GM18519 (cell line): ENCODE measurements at regions not wholly inside any gene's neighbourhood (a gene's known extent, or its start where the extent isn't known, plus 50 kb on each side); places are given as distances from the start of the nearest gene placed in this dataset.

Experiments
- ATAC-seq: cut with Tn5 transposase; IDR thresholded peaks from one replicate; pipeline ENCODE4 v1.9.1; 2021; ENCODE audit warnings: mild to moderate bottlenecking, moderate library complexity; ENCODE audit not compliant: unreplicated experiment, low FRiP score

DNA sequence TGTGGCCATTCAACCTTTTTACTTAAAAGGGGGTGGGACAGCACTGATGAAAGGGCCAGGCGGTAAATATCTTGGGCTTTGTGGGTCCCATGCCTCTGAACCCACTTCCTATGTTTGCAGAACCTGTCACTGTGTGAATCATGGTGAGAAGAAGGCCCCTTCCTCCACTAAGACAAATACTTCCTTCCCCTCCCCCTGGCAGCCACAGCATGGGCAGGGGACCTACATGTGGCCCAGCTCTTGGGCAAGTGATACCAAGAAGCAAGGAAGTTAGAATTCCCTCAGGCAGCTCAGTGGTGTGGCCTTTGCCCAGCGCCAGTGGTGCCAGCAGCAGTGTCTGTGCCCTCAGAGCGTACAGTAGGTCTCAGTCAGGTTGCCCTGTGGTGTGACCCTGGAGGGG, 168.6 kb downstream of the TRIM33 start:
- ATAC-seq = no peak

DNA sequence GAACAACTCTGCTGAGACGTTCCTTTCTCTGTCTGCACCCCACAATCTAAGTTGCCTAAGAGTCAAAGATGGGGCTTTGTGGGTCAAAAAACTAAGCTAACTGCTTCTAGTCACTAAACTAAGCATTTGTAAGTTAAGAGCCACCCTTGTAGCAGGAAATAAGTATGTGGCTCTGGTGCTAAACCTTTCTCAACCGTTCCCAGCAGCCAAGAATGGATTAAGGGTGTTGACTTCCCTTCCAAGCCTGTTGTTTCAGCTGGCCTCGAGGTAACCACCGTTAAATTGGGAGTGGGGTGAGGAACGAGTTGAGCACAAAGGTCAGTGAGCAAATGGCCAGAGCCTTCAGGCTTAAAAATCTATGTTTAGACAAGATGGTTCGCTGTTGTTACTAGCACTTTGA, 169.1 kb downstream of the TRIM33 start:
- no peak for ATAC-seq

DNA sequence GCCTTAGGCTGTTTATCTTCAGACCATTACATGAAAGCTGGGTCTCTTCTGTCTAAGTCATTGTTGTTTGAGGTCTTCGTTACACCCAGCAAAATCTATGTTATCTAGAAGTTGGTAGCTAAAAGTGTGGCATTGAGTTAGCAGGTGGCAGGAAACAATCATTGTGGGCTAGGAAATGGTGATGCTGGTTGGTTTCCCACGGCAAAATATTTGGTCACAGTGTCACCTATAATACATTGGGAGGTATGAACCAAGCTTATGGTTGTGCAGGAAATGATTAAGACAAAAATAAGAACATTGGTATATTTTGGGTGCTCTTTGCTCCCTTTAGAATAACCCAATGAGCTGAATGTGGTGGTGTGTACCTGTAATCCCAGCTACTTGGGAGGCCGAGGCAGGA, 169.7 kb downstream of the TRIM33 start:
- no peak for ATAC-seq

DNA sequence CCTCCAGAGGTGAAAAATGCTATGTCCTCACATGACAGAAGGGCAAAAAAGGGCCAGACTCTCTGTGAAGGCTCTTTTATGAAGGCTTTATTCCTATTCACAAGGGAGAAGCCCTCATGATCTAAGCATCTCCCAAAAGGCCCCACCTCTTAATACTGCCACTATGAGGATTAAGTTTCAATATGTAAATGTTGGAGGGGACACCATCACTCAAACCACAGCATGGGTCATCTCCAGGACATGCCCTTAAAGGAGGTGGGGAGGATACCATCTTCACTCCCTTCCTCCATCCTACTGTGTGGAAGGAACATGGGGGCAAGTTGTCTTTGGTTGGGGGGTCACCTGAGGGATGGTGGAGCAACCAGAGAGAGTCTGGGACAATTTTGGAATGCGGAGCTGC, 170.1 kb downstream of the TRIM33 start:
- ATAC-seq = no peak

DNA sequence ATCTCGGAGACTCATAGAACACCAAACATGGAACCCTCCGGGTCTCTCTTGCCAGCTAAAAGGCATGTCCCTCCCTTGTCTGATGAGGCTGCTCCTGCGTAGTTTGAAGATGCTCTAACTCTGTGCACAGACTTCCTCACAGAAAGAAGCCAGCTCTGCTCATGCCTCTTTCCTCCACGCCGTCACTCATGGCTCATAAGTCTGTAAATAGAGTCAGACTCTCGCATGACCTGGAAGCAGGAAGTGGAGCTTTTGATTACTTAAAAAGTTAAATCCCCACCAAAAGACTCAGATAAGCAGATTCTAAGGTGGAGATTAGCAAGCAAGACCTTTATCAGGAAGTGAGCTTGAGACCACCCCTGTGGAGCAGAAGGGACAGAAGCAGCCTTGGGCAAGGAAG, 171.6 kb downstream of the TRIM33 start:
- ATAC-seq = no peak

DNA sequence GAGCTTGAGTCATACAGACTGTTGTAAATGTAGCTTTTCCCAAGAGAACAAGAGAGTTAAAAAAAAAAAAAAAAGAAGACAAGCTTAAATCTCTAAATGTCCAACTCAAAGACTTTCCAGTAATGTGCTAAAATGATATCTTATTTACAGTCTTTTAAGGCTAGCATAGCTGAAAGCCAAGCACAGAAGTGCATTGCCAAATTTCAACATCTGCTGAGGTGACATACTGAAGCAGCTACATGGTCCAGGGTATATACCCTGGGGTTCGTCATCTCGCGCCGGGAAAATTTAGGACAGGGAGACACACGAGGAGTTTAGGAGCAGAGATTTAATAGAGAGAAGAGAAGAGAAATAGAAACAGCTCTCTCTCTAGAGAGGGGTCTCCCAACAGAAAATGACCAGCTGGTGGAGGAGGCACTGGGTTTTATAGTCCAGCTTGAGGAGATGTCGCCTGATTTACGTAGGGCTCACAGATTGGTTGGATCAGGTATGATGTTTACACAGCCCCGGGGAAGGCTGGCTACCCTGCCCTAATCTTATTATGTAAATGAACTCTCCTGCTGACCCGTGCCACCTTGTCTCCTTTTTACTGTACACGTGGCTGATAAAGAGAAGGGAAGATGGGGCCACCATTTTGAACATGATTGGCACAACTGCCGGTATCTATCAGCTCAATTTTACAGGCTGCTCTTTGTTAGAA, 172.7 kb downstream of the TRIM33 start:
- no peak for ATAC-seq

DNA sequence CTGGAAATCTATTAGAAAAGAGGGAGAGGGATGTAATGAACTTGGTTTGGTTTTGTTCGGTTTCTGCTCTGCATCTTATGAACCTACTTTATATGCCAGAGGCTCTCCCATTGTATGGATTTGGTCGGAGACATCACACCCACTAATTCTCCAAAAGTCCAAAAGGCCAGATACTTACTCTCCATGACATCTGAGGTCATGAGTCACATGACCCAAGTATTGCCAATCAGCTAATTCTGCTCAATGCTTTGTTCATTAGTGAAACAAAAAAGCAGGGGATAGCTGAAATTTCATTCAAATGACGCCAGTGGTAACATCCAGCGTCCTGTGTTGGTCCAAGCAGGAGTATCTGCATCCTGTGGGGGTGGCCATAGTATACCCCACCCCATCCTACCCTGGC, 173.6 kb downstream of the TRIM33 start:
- no peak for ATAC-seq

DNA sequence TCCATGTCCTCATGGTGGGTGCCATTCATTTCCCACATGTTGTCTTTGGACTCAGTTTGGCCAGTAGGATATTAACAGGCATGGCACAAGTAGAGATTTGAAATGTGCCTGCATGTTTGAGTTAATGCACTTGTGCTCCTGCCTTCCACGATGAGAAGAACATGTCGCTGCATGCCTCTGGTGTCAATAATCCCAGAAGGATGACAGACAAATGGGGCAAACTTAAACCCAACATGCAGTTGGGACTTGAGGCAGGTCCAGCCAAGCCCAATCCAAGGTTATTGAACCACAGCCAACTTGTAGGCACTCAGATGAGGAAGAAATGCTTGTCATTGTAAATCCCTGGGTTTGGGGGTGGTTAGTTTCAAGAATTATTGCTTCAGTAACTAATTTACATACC, 174.6 kb downstream of the TRIM33 start:
- ATAC-seq = no peak

DNA sequence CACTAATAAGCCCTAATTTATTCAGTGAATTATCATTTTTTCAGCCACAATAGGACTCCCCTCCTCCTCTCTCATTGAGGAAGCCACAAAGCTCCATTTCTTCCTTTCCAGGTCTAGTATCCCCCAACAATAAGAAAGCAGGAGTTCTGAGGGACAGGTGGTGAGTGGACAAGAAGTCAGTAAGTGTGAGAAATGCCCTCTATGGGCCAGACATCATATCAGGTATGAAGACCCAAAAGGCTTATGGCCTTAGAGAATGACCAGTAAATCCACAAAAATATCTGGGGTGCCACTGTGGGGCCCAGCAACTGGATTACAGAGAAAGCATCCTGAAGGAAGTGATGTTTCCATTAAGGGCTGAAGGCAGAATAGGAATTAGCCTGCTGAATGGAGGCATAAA, 175.7 kb downstream of the TRIM33 start:
- ATAC-seq = no peak

DNA sequence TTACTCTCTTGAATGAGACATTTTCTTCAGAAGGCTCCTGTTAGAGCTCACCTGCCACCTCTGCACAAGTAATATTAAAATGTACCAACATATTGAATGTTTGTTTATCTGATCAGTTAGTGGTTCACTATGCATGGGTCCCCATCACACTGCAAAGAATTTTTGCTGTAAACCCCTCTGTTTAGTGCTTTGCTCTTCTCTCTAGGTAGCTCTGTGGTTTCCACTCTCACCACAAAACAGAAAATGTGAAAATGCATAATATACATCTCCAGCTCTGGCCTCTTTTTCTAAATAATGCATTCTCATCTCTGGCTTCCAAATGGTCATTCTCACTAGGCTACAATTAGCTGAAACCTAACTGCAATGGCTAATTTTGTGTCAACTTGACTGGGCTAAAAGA, 176.7 kb downstream of the TRIM33 start:
- ATAC-seq = no peak

DNA sequence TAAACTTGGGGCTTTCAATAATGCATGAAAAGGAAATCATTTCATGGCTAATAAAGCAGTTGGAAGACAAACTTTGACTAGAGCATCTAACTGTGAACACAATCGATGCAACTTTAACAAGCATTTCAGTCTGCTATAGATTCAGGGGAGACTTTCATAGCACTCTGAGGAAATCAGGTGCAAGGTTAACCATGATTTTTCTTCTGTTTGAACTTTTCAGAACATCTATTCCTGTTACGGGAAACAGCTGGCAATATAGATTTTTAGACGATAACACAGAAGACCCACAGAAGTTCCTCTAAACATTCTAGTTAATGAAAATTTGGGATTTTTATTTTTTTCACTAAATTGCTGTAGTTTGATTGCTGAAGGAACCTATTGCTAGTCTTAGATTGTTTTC, 177.3 kb downstream of the TRIM33 start:
- no peak for ATAC-seq

DNA sequence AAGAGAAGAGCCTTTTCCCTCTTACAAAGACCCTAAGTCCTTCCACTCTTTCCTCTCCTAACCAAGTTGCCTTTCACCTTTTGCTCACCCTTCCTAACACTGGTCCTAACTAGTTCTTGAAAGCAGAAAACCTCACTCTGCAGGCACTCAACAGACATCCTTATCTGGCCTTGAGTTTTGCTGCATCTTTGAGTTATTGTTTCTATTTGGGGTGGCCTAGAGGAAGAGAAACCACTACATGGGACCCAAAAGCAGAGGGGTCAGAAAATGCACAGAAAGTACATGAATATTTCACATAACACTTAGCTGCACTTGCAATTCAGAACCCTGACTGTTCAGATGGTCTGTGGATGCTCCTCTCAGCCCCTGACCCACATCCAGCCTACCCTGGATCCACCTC, 178.3 kb upstream of the SYT6 start:
- ATAC-seq = no peak

DNA sequence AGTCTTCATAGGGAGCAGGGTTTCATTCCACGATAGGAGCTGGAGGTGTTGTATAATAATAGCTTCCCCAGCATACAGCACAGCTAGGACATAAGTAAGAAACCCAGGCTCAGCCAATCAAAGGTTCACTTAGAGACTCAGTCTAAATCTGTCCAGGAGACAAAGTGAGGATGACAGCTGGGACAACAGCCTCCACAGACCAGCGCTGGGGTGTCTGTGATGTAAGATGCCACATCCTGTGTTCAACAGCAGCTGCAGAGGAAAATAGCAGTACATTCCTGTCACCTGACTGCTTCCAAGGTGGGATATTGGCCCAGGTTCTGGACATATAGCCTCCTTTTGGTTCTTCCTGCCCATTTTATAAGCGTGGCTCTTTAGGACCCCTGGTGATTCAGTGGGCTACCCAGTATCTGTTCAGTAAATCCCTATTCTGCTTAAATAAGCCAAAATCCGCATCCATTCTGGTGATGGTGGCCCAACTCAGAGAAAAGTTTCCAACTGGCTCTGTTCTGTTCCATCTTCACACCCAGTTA, 176.8 kb upstream of the SYT6 start:
- ATAC-seq = no peak

DNA sequence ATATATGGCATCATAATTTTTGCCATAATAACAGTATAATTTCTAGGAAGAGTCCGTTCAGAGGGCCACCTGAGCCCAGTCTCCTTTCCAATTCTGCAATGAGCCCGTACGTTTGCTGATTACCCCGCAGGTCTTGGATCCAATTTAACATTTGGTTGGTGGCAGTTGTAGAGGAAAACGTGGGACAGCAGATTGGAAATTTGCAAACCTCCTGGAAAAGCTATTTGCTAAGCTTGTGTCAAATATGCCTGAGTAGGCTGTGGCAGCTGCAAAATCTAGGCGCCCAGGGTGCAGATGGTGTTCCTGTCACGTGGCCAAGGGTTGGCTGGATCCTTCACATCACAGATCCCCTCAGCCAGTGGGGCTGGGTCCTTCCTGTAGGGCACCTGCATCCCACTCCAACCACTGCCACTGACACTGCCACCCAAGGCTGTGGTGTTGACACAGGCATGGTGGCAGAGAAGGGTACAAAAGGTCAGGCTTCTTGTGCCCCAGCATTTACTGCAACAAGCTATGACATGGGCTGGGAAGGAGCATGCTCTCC, 174.8 kb upstream of the SYT6 start:
- no peak for ATAC-seq

DNA sequence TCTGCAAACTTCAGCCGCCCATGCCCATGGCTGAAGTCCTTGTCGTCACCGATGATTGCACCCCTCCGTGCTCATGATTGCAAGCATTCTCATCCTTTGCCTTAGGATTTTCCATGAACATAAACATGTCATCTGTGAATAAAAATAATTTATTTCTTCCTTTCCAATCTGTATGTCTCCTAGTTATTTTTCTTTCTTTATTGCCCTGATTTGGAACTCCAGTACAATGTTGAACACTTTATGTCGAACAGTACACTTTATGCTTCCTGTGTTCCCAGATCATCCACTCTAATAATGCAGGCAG, 170.9 kb upstream of the SYT6 start:
- ATAC-seq = no peak

DNA sequence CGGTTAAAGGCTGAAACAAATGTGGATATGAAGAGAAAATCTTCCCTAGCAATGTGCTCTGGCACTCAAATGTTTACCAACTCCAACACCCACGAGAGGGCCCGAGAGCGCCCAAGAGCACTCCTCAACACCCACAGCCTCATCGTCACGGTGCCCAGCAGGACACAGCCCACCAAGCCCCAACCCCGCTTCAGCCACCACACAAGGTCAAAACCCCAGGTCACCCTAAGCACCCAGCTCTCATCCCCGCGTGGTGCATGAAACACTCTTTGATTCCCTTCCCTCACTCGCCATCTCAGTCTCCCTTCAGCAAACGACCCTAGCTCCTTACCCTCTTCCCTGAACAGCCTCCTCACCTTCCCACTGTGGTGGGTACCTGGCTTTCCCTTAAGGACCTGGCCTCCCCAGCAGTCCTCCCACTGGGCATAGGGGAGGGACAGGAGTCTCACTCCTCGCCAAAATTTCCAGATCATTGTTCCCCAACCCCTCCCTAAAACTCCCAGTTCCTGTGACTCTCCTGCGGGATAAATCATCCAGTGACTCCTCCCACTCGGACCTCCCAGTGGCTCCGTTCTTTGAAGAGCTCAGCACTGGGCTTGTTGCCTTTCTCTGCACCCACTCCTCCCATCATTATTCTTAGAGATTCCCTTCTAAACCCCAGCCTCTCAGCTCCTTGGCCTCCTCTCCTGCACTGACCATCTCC, 170.4 kb upstream of the SYT6 start:
- ATAC-seq = no peak

DNA sequence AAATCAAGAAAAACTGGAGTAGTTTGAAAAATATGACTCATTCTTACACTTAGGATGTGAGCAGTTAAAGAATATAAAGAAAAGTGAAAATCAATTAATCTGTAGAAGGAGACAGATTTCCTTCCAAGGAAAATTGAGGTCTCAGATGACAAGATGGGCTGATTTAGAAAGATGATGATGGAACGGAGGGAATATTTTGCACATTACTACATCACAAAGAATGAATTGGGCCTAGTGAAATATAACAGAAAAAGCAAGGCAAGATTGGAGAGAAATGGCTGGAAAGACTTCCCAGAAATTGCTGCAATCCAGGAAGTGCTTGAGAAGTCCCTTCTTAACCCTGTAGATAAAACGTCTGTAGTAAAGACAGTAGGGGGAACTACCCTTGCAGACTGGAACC, 169.1 kb upstream of the SYT6 start:
- no peak for ATAC-seq

DNA sequence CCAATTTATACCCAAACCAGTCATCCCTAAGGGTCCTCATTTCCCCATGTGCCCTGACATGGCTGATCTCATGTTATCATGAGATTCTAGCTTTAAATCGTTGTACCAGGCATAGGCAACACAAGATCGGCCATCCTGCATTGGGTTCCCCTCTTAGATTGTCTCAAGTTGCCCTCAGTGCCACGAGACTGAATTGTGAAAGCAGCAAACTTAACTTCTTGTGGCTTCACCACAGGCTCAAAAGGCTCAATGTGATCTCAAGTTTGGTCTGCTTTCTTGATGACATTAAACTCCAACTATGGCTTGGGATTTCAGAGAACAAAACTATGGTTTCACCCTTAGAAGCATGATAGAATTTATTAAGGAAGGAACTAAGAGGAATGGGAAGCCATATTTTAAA, 168.5 kb upstream of the SYT6 start:
- no peak for ATAC-seq

DNA sequence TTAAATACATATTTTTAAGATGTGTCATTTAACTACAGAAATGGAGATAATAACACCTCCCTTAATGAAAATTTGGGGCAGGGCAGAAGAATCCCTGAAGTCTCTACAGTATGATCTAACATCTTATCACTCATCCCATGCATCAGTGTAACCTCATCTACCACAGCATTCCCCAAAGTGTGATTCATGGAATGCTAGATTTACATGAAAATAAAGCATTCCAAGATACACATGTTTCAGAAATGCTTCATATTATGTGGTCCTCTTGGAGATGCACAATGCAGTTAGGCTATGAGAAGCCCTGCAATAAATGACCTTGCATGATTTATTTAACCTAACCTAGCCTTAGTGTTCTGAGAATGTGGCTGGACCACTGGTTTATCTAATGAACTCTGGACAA, 166.9 kb upstream of the SYT6 start:
- no peak for ATAC-seq

DNA sequence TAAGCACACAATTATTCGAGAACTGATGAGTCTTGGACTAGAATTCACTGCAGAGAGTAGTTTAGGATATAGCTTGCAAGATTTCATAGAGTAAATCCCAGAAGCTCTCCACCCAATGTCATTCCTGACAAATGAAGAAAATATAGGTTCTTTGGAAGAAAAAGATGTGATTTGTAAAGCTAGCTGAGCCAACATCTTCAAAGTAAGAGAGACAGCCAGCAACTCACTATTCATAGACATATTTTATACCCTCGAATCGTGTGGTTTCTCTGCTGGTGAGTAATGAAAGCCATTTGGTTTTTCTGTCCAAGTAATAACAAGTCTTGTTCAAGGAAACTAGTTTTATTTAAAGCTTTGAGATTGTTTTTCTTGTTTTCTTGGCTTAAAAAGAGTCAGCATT, 165.7 kb upstream of the SYT6 start:
- ATAC-seq = no peak

DNA sequence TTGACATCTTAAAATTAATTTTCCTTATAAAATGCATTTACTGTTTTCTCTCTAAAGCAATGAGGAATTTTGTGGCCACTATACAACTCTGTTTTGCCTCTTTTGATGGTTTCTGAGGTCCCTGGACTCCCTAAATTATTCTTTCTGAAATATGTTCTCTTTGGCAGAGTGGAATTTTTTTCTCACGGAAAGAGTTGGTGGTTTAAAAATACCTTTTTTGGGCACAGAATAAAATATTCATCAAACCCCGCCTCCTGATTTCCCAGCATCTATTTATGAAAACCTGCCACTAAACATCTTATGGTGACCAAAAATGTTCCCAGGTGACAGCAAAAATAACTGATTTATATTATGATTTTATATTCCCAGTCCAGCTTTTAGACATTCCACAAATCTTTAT, 165.3 kb upstream of the SYT6 start:
- no peak for ATAC-seq

DNA sequence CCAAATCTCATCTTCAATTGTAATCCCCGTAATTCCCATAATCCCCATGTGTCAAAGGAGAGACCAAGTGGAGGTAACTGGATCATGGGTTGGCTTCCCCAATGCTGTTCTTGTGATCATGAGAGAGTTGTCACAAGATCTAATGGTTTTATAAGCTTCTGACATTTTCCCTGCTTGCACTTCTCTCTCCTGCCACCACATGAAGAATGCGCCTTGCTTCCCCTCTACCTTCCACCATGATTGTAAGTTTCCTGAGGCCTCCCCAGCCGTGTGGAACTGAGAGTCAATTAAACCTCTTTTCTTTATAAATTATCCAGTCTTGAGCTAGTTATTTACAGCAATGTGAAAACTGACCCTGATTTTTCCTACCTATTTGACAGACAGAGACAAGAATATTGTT, 162.5 kb upstream of the SYT6 start:
- no peak for ATAC-seq
